D341Med (cell line): ENCODE measurements at regions not wholly inside any gene's neighbourhood (a gene's known extent, or its start where the extent isn't known, plus 50 kb on each side); places are given as distances from the start of the nearest gene placed in this dataset.

Experiments
- DNase-seq: peaks from one replicate; pipeline ENCODE4 v3.0.0; 2012; ENCODE audit warnings: low spot score

GRCh38 chr6:163655217-163656121, 241.0 kb downstream of the QKI start:
- no peak for DNase-seq

- DNase-seq, result no peak
These were observed 237.6 kb downstream of the QKI start for GRCh38 chr6:163651915-163652668.

GRCh38 chr6:163651426-163651825, 236.9 kb downstream of the QKI start:
- no peak for DNase-seq

- DNase-seq, result no peak
These were observed 234.3 kb downstream of the QKI start for GRCh38 chr6:163648868-163649267.

GRCh38 chr6:163647624-163648023, 233.1 kb downstream of the QKI start:
- DNase-seq, result no peak

GRCh38 chr6:163646866-163647265, 232.3 kb downstream of the QKI start:
- DNase-seq, result no peak

- no peak for DNase-seq
These were observed 231.6 kb downstream of the QKI start for GRCh38 chr6:163646133-163646532.

- DNase-seq, result no peak
These were observed 231.0 kb downstream of the QKI start for GRCh38 chr6:163645560-163645959.

- DNase-seq, result no peak
These were observed 229.3 kb downstream of the QKI start for GRCh38 chr6:163643866-163644265.

GRCh38 chr6:163641706-163642105, 227.2 kb downstream of the QKI start:
- no peak for DNase-seq

- DNase-seq, result no peak
These were observed 226.1 kb downstream of the QKI start for GRCh38 chr6:163640641-163641040.

- no peak for DNase-seq
These were observed 223.0 kb downstream of the QKI start for GRCh38 chr6:163637524-163637923.

GRCh38 chr6:163635731-163636364, 221.3 kb downstream of the QKI start:
- DNase-seq, result no peak

- DNase-seq, result no peak
These were observed 220.8 kb downstream of the QKI start for GRCh38 chr6:163635315-163635714.

GRCh38 chr6:163634211-163635171, 220.0 kb downstream of the QKI start:
- DNase-seq, result no peak

GRCh38 chr6:163630991-163631390, 216.5 kb downstream of the QKI start:
- DNase-seq, result no peak

GRCh38 chr6:163630572-163630971, 216.1 kb downstream of the QKI start:
- DNase-seq, result no peak

- DNase-seq, result no peak
These were observed 215.6 kb downstream of the QKI start for GRCh38 chr6:163630096-163630495.
